Occipital lobe (tissue), 2 donors: ENCODE measurements at regions not wholly inside any gene's neighbourhood (a gene's known extent, or its start where the extent isn't known, plus 50 kb on each side); places are given as distances from the start of the nearest gene placed in this dataset. TPM values are rescaled to one million over a fixed set of nuclear protein-coding genes. Genes with fewer than 3 reads are reported as not detected.

Source experiments
- DNase-seq: peaks from one replicate; lab custom pipeline; 2025; lab: John Stamatoyannopoulos, UW
- small RNA-seq: library from RNA; depleted of rRNA; stranded (forward); fragments of <200 nt; gene quantifications from one replicate; pipeline ENCODE3, GENCODE V24; 2014

DNA sequence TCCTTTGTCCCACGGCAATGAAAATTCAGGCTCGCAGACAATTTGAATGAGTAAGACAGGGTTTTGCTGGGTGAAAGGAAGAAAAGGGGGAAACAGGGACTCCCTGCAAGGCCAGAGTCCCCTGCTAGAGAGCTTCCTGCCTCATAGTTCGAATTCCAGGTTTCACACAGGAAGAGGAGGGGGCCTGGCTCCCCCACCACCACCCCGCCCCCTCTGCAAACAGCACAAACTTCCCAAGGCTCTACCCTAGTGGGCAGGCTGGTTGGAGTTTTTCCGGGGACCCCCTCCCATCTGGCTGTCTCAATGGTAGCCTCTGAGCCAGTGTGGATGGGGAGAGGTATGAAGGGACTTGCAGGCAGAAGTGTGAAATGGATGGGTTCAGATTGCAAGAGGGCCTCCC lies 57.4 kb upstream of the NEBL start:
- no peak for DNase-seq

DNA sequence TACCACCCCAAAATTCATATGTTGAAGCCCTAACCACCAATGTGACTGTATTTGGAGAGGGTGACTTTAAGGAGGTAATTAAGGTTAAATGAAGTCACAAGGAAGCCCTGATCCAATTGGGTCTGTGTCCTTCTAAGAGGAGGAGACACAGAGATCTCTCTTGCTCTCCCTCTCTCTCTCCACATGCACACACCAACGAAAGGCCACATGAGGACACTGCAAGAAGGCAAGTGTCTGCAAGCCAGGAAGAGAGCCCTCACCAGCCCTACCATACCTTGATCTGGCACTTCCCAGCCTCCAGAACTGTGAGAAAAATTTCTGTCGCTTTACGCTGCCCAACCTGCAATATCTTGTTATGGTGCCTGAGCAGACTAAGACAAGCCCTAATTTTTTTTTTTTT lies 56.0 kb upstream of the NEBL start:
- DNase-seq = no peak

DNA sequence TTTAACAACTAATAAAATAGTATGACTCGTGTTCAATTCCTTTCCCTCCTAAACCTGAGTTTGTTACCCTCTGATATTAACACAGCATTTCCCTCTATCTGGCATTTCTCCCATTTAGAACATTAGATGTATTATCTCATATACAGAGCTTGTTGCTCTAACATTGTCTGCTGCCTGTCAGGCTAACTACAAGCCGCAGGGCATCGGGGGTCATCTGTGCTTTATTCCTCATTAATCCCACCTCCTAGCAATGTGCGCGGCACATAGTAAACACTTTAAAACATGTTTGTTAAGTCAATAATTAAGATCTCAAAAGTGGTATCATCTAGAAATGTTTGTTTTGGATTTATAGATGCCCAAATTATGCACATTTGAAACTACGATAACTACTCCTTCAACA lies 52.9 kb upstream of the NEBL start:
- DNase-seq = no peak

DNA sequence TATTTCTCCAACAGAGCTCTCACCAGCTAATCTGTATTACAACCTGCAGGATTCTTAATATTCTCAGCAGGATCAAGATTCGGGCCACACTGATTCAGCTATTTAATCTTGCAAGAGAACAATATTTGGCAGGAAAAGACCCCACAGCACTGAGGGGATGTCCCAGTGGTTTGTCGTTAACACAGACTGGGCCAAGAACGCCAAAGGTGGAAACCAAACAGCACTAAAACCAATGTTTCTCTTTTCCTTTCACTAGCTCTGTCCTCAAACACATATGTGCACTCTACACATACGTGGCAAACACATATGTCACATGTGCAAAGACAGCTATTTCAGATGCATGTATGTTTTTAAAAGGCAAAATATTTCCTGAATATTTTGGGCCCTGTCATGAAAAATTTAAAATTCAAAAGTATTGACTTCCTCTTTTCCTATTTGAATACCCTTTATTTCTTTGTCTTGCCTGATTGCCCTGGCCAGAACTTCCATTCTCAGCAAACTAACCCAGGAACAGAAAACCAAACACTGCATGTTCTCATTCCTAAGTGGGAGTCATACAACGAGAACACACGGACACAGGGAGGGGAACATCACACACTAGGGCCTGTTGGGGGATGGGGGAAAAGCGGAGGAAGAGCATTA lies 51.7 kb upstream of the NEBL start:
- no peak for DNase-seq

Small RNAs in the stretch of these regions (small RNA-seq; reads per million reads assigned to genes)
- gene AL158209.2 (not detected), gene RF00017 (not detected), gene RNU6-15P (not detected)
